ENCODE measurements at regions not wholly inside any gene's neighbourhood (a gene's known extent, or its start where the extent isn't known, plus 50 kb on each side); places are given as distances from the start of the nearest gene placed in this dataset.

GRCh38 chr13:64912141-64912540 is 2318.0 kb downstream of the PCDH9 start:
- H3K4ac ChIP-seq (ENCODE audit: low read depth, low read length) = no peak overlapping the region
- no peak overlapping the region for H3T11ph ChIP-seq (ENCODE audit: low read length)
- H3K79me2 ChIP-seq (ENCODE audit: insufficient read depth, low read length) = no peaks in the 10 kb centered on the region
- H2BK5ac ChIP-seq (ENCODE audit: insufficient read length, low read length) = no peak overlapping the region
- H3K9me3 ChIP-seq (ENCODE audit: control insufficient read depth, low read depth, low read length) = no peaks in the 10 kb centered on the region
- no peak overlapping the region for H2BK120ac ChIP-seq (ENCODE audit: low read depth, low read length, poor library complexity, severe bottlenecking)
- Mint-ChIP-seq H3K4me3 (no peak overlapping the region), H3K27me3 (ENCODE audit: low read depth) (peaks cover 3% of the 10 kb centered on the region; the same call in 1 of the 2 replicates), H3K4me1 (no peaks in the 10 kb centered on the region), H3K27ac (no peak overlapping the region), H3K9me3 (peaks cover 7 to 12% of the 10 kb centered on the region in 2 experiments; a peak in 4 of 5 replicates), H3K36me3 (ENCODE audit: insufficient read depth in 1 of 3, low read depth in 3 of 3) (peaks cover 0 to 6% (median 2%) of the 10 kb centered on the region in 3 experiments; a peak in 2 of 7 replicates)
- no peaks in the 10 kb centered on the region for H3K23me2 ChIP-seq (ENCODE audit: insufficient read length, low read depth, low read length, poor library complexity, severe bottlenecking)
- no peak overlapping the region for H2BK15ac ChIP-seq (ENCODE audit: low read depth, low read length)
- no peak overlapping the region for H3K23ac ChIP-seq (ENCODE audit: insufficient read length, low read depth, low read length)
- H3K4me2 ChIP-seq (ENCODE audit: insufficient read depth, insufficient read length, low read length) = no peak overlapping the region
- TF ChIP-seq CTCF (conservative IDR thresholded peaks at IDR 0.05) = no peak
- H3K79me1 ChIP-seq (ENCODE audit: insufficient read depth, low read depth, low read length, poor library complexity, severe bottlenecking) = no peaks in the 10 kb centered on the region
- H3K14ac ChIP-seq (ENCODE audit: insufficient read depth, low read length) = no peak overlapping the region
- H2AFZ ChIP-seq (ENCODE audit: low read length) = no peak overlapping the region
- H4K91ac ChIP-seq (ENCODE audit: insufficient read length, low read depth, low read length) = no peak overlapping the region
- no peak overlapping the region for H2BK12ac ChIP-seq (ENCODE audit: insufficient read length, low read depth, low read length)
- DNase-seq = no peak
- no peak overlapping the region for H3K56ac ChIP-seq (ENCODE audit: insufficient read length, low read depth, low read length)
- H3K4me1 ChIP-seq (ENCODE audit: insufficient read depth, low read length) = no peaks in the 10 kb centered on the region
- no peak overlapping the region for H3K9ac ChIP-seq (ENCODE audit: extremely low read depth, insufficient read length, low read length)
- no peak overlapping the region for H3K18ac ChIP-seq (ENCODE audit: insufficient read length, low read depth, low read length)
- no peak overlapping the region for H4K8ac ChIP-seq (replicated peaks; ENCODE audit: insufficient read length, low read depth, low read length)
- H3K27me3 ChIP-seq (ENCODE audit: insufficient read depth, low read length) = no peaks in the 10 kb centered on the region
- no peak overlapping the region for H3K27ac ChIP-seq (ENCODE audit: insufficient read length, low read depth, low read length)
- H4K20me1 ChIP-seq (ENCODE audit: control insufficient read depth, insufficient read depth, insufficient read length) = no peaks in the 10 kb centered on the region
- no peak overlapping the region for H4K5ac ChIP-seq (ENCODE audit: insufficient read length, low read depth, low read length)
- no peak overlapping the region for H2AK5ac ChIP-seq (ENCODE audit: insufficient read length, low read length)
- no CpG with 5 or more reads among the region's 2 CpGs for WGBS (ENCODE audit: extremely low coverage, insufficient read length, low lambda C conversion rate)
- H2BK20ac ChIP-seq (ENCODE audit: low read depth, low read length, poor library complexity, severe bottlenecking) = no peak overlapping the region
